Retinal pigment epithelial cell (primary cell): ENCODE measurements at regions not wholly inside any gene's neighbourhood (a gene's known extent, or its start where the extent isn't known, plus 50 kb on each side); places are given as distances from the start of the nearest gene placed in this dataset.

Experiments
- DNase-seq: peaks from one replicate; pipeline ENCODE4 v3.0.0-alpha.2; 2010; ENCODE audit warnings: low read depth
- H3K4me3 ChIP-seq: 2 replicates; pipeline ENCODE4 v1.5.1; 2011; ENCODE audit warnings: mild to moderate bottlenecking, low read length, control low read depth, moderate library complexity
- CTCF ChIP-seq: conservative IDR thresholded peaks from 2 replicates; pipeline ENCODE4 v1.5.1; 2011; ENCODE audit warnings: low read depth, low read length, control low read depth, inconsistent platforms

- DNase-seq = no peak
- no peak for TF ChIP-seq CTCF
- H3K4me3 ChIP-seq = no peak overlapping the region
Measured at GRCh38 chr1:238672806-238673205, 713.6 kb upstream of the CHRM3 start.

GRCh38 chr1:238672262-238672661 is 714.1 kb upstream of the CHRM3 start:
- no peak for TF ChIP-seq CTCF
- H3K4me3 ChIP-seq = no peak overlapping the region
- peak; percentile 78 for DNase-seq

GRCh38 chr1:238664139-238664538 is 722.2 kb upstream of the CHRM3 start:
- DNase-seq = no peak
- H3K4me3 ChIP-seq = no peak overlapping the region
- no peak for TF ChIP-seq CTCF

- DNase-seq = no peak
- H3K4me3 ChIP-seq = no peak overlapping the region
- no peak for TF ChIP-seq CTCF
Measured at GRCh38 chr1:238660849-238661248, 725.5 kb upstream of the CHRM3 start.

- no peak overlapping the region for H3K4me3 ChIP-seq
- no peak for DNase-seq
- TF ChIP-seq CTCF = no peak
Measured at GRCh38 chr1:238658763-238659162, 727.6 kb upstream of the CHRM3 start.

- no peak for TF ChIP-seq CTCF
- peak; percentile 75 for DNase-seq
- H3K4me3 ChIP-seq = no peak overlapping the region
Measured at GRCh38 chr1:238653693-238654321, 732.6 kb upstream of the CHRM3 start.

GRCh38 chr1:238652346-238652968 is 733.9 kb upstream of the CHRM3 start:
- no peak for TF ChIP-seq CTCF
- H3K4me3 ChIP-seq = no peak overlapping the region
- no peak for DNase-seq
